ENCODE measurements at regions not wholly inside any gene's neighbourhood (a gene's known extent, or its start where the extent isn't known, plus 50 kb on each side); places are given as distances from the start of the nearest gene placed in this dataset.

- no peak overlapping the region for H3K4me3 ChIP-seq (ENCODE audit: insufficient read depth, low read depth, low read length, poor library complexity, severe bottlenecking)
- DNase-seq: no peak
- no peaks in the 10 kb centered on the region for H3K9me3 ChIP-seq (ENCODE audit: control insufficient read depth, low read length)
- H3K27ac ChIP-seq (ENCODE audit: insufficient read depth, low read length, poor library complexity, severe bottlenecking): no peak overlapping the region
- no peaks in the 10 kb centered on the region for H3K36me3 ChIP-seq (ENCODE audit: control insufficient read depth, insufficient read depth, low read length)
- no peaks in the 10 kb centered on the region for H3K27me3 ChIP-seq (replicated peaks; ENCODE audit: control insufficient read depth, insufficient read depth, low read length, poor library complexity, severe bottlenecking)
- no peaks in the 10 kb centered on the region for H3K4me1 ChIP-seq (ENCODE audit: control insufficient read depth, insufficient read depth, low read length, poor library complexity, severe bottlenecking)
These were observed 477.4 kb upstream of the RASGRP1 start for GRCh38 chr15:39041979-39042495.

GRCh38 chr15:39051626-39052322, 487.2 kb upstream of the RASGRP1 start:
- Histone ChIP-seq H3K9me3 (ENCODE audit: control insufficient read depth, low read length) (no peaks in the 10 kb centered on the region), H3K4me1 (ENCODE audit: control insufficient read depth, insufficient read depth, low read length, poor library complexity, severe bottlenecking) (no peaks in the 10 kb centered on the region), H3K4me3 (ENCODE audit: insufficient read depth, low read depth, low read length, poor library complexity, severe bottlenecking) (no peak overlapping the region), H3K27ac (ENCODE audit: insufficient read depth, low read length, poor library complexity, severe bottlenecking) (no peak overlapping the region), H3K27me3 (replicated peaks; ENCODE audit: control insufficient read depth, insufficient read depth, low read length, poor library complexity, severe bottlenecking) (no peaks in the 10 kb centered on the region), H3K36me3 (ENCODE audit: control insufficient read depth, insufficient read depth, low read length) (no peaks in the 10 kb centered on the region)
- no peak for DNase-seq

- H3K27me3 ChIP-seq (replicated peaks; ENCODE audit: control insufficient read depth, insufficient read depth, low read length, poor library complexity, severe bottlenecking): no peaks in the 10 kb centered on the region
- no peaks in the 10 kb centered on the region for H3K36me3 ChIP-seq (ENCODE audit: control insufficient read depth, insufficient read depth, low read length)
- no peak for DNase-seq
- H3K4me1 ChIP-seq (ENCODE audit: control insufficient read depth, insufficient read depth, low read length, poor library complexity, severe bottlenecking): no peaks in the 10 kb centered on the region
- H3K9me3 ChIP-seq (ENCODE audit: control insufficient read depth, low read length): no peaks in the 10 kb centered on the region
- no peak overlapping the region for H3K4me3 ChIP-seq (ENCODE audit: insufficient read depth, low read depth, low read length, poor library complexity, severe bottlenecking)
- H3K27ac ChIP-seq (ENCODE audit: insufficient read depth, low read length, poor library complexity, severe bottlenecking): no peak overlapping the region
These were observed 487.7 kb upstream of the RASGRP1 start for GRCh38 chr15:39052323-39052705.

- no peak overlapping the region for H3K4me3 ChIP-seq (ENCODE audit: insufficient read depth, low read depth, low read length, poor library complexity, severe bottlenecking)
- no peaks in the 10 kb centered on the region for H3K4me1 ChIP-seq (ENCODE audit: control insufficient read depth, insufficient read depth, low read length, poor library complexity, severe bottlenecking)
- H3K27ac ChIP-seq (ENCODE audit: insufficient read depth, low read length, poor library complexity, severe bottlenecking): no peak overlapping the region
- no peaks in the 10 kb centered on the region for H3K9me3 ChIP-seq (ENCODE audit: control insufficient read depth, low read length)
- no peak for DNase-seq
- H3K36me3 ChIP-seq (ENCODE audit: control insufficient read depth, insufficient read depth, low read length): no peaks in the 10 kb centered on the region
- no peaks in the 10 kb centered on the region for H3K27me3 ChIP-seq (replicated peaks; ENCODE audit: control insufficient read depth, insufficient read depth, low read length, poor library complexity, severe bottlenecking)
These were observed 488.9 kb upstream of the RASGRP1 start for GRCh38 chr15:39053480-39053879.

- no peak overlapping the region for H3K4me3 ChIP-seq (ENCODE audit: insufficient read depth, low read depth, low read length, poor library complexity, severe bottlenecking)
- no peaks in the 10 kb centered on the region for H3K9me3 ChIP-seq (ENCODE audit: control insufficient read depth, low read length)
- H3K27ac ChIP-seq (ENCODE audit: insufficient read depth, low read length, poor library complexity, severe bottlenecking): no peak overlapping the region
- DNase-seq: no peak
- no peaks in the 10 kb centered on the region for H3K4me1 ChIP-seq (ENCODE audit: control insufficient read depth, insufficient read depth, low read length, poor library complexity, severe bottlenecking)
- H3K36me3 ChIP-seq (ENCODE audit: control insufficient read depth, insufficient read depth, low read length): no peaks in the 10 kb centered on the region
- H3K27me3 ChIP-seq (replicated peaks; ENCODE audit: control insufficient read depth, insufficient read depth, low read length, poor library complexity, severe bottlenecking): no peaks in the 10 kb centered on the region
These were observed 489.6 kb upstream of the RASGRP1 start for GRCh38 chr15:39054128-39054732.

GRCh38 chr15:39056357-39056756, 491.7 kb upstream of the RASGRP1 start:
- no peak overlapping the region for H3K4me3 ChIP-seq (ENCODE audit: insufficient read depth, low read depth, low read length, poor library complexity, severe bottlenecking)
- no peak for DNase-seq
- no peaks in the 10 kb centered on the region for H3K36me3 ChIP-seq (ENCODE audit: control insufficient read depth, insufficient read depth, low read length)
- H3K27me3 ChIP-seq (replicated peaks; ENCODE audit: control insufficient read depth, insufficient read depth, low read length, poor library complexity, severe bottlenecking): no peaks in the 10 kb centered on the region
- H3K9me3 ChIP-seq (ENCODE audit: control insufficient read depth, low read length): no peaks in the 10 kb centered on the region
- H3K27ac ChIP-seq (ENCODE audit: insufficient read depth, low read length, poor library complexity, severe bottlenecking): no peak overlapping the region
- no peaks in the 10 kb centered on the region for H3K4me1 ChIP-seq (ENCODE audit: control insufficient read depth, insufficient read depth, low read length, poor library complexity, severe bottlenecking)

GRCh38 chr15:39058351-39059131, 493.9 kb upstream of the RASGRP1 start:
- Histone ChIP-seq H3K4me3 (ENCODE audit: insufficient read depth, low read depth, low read length, poor library complexity, severe bottlenecking) (no peak overlapping the region), H3K36me3 (ENCODE audit: control insufficient read depth, insufficient read depth, low read length) (no peaks in the 10 kb centered on the region), H3K27ac (ENCODE audit: insufficient read depth, low read length, poor library complexity, severe bottlenecking) (no peak overlapping the region), H3K27me3 (replicated peaks; ENCODE audit: control insufficient read depth, insufficient read depth, low read length, poor library complexity, severe bottlenecking) (no peaks in the 10 kb centered on the region), H3K9me3 (ENCODE audit: control insufficient read depth, low read length) (no peaks in the 10 kb centered on the region), H3K4me1 (ENCODE audit: control insufficient read depth, insufficient read depth, low read length, poor library complexity, severe bottlenecking) (no peaks in the 10 kb centered on the region)
- no peak for DNase-seq

GRCh38 chr15:39059917-39060316, 495.3 kb upstream of the RASGRP1 start:
- H3K27ac ChIP-seq (ENCODE audit: insufficient read depth, low read length, poor library complexity, severe bottlenecking): no peak overlapping the region
- H3K4me3 ChIP-seq (ENCODE audit: insufficient read depth, low read depth, low read length, poor library complexity, severe bottlenecking): no peak overlapping the region
- no peaks in the 10 kb centered on the region for H3K27me3 ChIP-seq (replicated peaks; ENCODE audit: control insufficient read depth, insufficient read depth, low read length, poor library complexity, severe bottlenecking)
- DNase-seq: no peak
- H3K4me1 ChIP-seq (ENCODE audit: control insufficient read depth, insufficient read depth, low read length, poor library complexity, severe bottlenecking): no peaks in the 10 kb centered on the region
- H3K9me3 ChIP-seq (ENCODE audit: control insufficient read depth, low read length): no peaks in the 10 kb centered on the region
- no peaks in the 10 kb centered on the region for H3K36me3 ChIP-seq (ENCODE audit: control insufficient read depth, insufficient read depth, low read length)

- no peak overlapping the region for H3K4me3 ChIP-seq (ENCODE audit: insufficient read depth, low read depth, low read length, poor library complexity, severe bottlenecking)
- H3K4me1 ChIP-seq (ENCODE audit: control insufficient read depth, insufficient read depth, low read length, poor library complexity, severe bottlenecking): no peaks in the 10 kb centered on the region
- H3K27me3 ChIP-seq (replicated peaks; ENCODE audit: control insufficient read depth, insufficient read depth, low read length, poor library complexity, severe bottlenecking): no peaks in the 10 kb centered on the region
- no peak overlapping the region for H3K27ac ChIP-seq (ENCODE audit: insufficient read depth, low read length, poor library complexity, severe bottlenecking)
- no peaks in the 10 kb centered on the region for H3K36me3 ChIP-seq (ENCODE audit: control insufficient read depth, insufficient read depth, low read length)
- H3K9me3 ChIP-seq (ENCODE audit: control insufficient read depth, low read length): no peaks in the 10 kb centered on the region
- DNase-seq: no peak
These were observed 497.4 kb upstream of the RASGRP1 start for GRCh38 chr15:39061952-39062464.

GRCh38 chr15:39066677-39067076, 502.1 kb upstream of the RASGRP1 start:
- Histone ChIP-seq H3K36me3 (ENCODE audit: control insufficient read depth, insufficient read depth, low read length) (no peaks in the 10 kb centered on the region), H3K9me3 (ENCODE audit: control insufficient read depth, low read length) (no peaks in the 10 kb centered on the region), H3K27ac (ENCODE audit: insufficient read depth, low read length, poor library complexity, severe bottlenecking) (no peak overlapping the region), H3K27me3 (replicated peaks; ENCODE audit: control insufficient read depth, insufficient read depth, low read length, poor library complexity, severe bottlenecking) (no peaks in the 10 kb centered on the region), H3K4me1 (ENCODE audit: control insufficient read depth, insufficient read depth, low read length, poor library complexity, severe bottlenecking) (no peaks in the 10 kb centered on the region), H3K4me3 (ENCODE audit: insufficient read depth, low read depth, low read length, poor library complexity, severe bottlenecking) (no peak overlapping the region)
- DNase-seq: no peak
